GM21717 (cell line): ENCODE measurements at regions not wholly inside any gene's neighbourhood (a gene's known extent, or its start where the extent isn't known, plus 50 kb on each side); places are given as distances from the start of the nearest gene placed in this dataset.

Experiments
- ATAC-seq: cut with Tn5 transposase; IDR thresholded peaks from one replicate; pipeline ENCODE4 v1.9.1; 2021; ENCODE audit warnings: mild to moderate bottlenecking, moderate library complexity; ENCODE audit not compliant: unreplicated experiment

DNA sequence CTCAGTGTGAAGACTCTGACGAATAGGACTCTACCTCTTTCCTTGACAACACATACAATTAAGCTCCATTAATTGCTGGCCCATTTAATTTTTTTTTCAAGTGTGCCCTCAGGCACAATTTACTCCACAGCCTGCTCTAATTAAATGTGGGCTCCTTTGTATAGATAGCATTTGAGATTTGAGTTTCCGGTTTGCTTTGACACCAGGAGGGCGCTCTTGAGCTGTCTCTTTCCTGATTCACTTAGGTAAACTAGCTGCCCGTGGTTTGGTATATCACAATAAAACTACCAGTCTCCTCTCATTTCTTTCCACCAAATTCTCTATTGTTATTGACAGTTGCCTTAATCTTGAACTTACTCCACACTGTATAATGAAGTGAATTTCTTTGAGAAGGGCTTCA is 666.0 kb downstream of the DSC3 start:
- no peak for ATAC-seq

DNA sequence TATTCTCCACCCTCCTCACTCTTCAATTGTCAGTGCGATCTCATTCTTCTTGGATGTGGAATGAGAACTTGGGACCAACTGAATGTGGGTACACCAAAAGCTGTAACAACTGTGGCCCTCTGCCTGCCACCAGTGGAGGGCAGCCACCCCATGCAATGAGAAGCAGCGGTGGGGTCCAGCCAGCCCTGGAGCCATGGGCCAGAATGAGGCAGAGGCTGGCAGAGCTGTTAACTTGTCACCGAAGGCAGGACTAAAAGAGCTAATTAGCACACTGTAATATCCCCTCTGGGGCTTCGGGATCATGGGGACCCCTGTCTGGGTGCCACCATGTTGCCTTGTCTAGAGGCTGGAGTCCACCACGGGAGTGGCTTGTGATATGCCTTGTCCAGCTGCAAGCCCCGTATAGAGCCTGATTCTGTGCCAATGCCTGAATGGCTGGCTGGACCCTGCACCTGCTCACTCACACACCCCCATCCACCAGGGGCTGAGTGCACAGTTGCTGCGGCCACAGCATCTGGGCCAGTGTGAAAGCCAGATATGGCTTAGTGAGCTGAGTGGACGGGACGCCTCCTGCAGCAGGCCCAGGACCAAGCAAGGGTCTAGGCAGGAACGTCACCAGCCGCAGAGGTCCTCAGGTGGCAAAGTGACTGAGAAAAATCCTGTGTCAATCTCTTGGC is 680.5 kb downstream of the DSC3 start:
- ATAC-seq: no peak

DNA sequence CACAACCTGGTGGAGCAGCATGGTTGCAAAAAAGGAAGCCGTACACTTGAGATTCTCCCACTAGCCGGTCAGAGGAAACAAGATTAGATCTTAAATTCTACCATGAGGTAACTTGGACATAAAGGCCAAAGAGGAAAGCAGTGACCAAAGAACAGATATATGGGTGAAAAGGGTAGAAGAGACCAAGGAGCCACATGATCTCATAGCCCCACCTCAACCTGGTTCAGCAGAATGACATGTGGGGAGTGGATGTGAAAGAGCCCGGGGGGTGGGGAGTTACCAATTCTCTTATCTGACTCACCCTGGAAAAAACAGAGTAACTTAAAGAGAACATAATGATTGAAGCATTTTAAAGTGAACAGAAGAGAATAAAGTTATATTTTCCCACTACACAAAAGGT is 683.0 kb downstream of the DSC3 start:
- no peak for ATAC-seq

GRCh38 chr18:30358555-30358954 is 684.0 kb downstream of the DSC3 start:
- ATAC-seq: no peak

DNA sequence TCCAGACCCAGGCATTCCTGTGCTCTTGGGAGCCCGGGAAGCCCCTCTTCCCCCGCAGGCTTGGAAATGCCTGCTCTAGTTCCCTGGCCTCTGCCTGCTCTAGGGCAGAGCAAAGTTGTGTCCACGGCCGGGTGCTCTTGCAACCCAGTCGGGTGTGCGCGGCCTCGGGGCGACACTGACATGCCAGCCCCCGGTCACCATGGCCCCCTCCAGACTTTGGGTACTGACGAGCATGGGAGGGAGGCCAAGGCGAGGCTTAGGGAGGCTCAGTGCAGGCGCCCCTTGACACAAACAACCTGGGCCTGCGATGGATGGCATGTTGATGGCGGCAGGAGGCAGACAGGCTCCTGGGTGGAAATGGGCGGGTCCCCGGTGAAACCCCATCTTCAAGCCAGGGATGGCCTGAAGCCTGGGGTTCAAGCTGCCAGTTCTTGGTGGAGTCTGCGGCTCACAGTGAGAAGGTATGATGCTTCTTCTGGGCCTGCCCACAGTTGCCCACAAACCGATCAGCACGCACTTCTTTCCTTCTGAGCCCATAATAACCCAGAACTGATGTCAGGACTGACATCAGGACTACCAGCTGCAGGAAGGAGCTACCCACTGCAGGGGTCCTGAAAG is 689.9 kb downstream of the DSC3 start:
- no peak for ATAC-seq

DNA sequence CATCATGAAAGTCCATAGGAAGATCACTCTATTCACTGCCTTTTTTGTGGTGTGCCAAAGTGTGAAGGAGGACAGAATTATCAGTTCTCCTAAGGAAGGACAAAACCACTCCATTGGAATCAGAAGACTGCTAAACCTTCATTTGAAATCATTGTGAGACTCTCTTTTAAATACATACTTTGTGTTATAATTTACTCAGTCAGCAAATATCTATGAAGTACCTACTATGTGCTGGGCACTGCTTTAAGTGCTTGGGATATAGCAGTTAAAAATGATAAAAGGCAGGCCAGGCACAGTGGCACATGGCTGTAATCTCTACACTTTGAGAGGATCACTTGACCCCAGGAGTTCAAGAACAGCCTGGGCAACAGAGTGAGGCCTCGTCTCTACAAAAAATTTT is 692.3 kb downstream of the DSC3 start:
- ATAC-seq: no peak

DNA sequence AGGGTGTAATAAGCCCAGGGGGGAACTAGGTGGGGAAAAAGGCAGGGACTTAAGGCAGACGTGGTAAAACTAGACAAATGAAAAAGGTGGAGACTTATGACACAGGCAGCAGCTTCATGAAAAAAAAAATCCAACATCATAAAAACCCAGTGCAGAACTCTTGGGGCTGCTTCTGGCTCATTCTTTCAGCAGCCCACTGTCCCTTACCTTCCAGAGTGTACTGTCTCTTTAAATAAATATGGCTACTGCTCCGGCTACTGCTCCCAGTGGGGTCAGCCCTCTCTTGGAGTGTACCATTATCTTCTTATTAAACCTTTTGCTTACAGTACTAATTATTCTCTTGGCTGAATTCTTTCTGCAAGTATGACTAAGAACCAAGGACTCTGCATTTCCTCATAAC is 699.5 kb downstream of the DSC3 start:
- ATAC-seq: no peak

- no peak for ATAC-seq
Observed at GRCh38 chr18:30342675-30343074, 699.9 kb downstream of the DSC3 start.

DNA sequence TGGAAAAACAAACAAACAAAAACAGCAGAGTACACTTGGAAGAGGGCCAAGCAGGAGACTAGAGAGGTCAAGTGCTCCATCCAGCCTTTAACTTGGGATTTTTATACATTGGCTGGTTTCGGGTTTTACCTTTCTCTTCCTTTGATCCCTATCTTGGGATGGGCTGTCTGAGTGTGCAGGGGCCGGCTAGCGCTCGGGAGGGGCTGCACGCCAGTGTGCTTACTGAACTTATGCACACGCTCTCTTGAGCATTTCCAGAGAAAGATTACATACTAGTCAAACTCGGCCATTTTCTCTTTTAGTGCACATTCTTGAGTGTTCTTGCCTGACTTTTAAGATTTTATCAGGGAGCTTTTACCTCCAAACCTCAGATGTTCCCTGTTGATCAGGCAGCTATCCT is 707.8 kb downstream of the DSC3 start:
- ATAC-seq: no peak

GRCh38 chr18:30333310-30333709 is 709.2 kb downstream of the DSC3 start:
- no peak for ATAC-seq

DNA sequence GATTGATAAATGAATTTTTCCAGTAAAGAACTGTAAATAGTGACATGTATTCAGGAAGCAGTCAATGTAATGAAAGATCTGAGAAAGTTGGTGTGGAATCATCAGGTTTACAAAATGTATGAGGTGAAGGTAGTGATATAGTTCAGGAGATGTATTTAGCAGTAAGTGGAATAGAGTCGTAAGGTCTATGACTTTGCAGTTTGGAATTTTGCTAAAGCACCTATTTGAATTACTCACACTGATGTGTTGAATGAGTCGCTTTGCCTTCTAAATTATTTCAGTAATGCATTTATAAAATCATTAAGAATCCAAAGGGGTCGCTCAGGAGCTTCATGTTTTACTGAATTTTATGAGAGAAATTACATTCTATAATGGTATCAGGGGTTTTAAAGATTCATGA is 713.7 kb downstream of the DSC3 start:
- no peak for ATAC-seq

- ATAC-seq: no peak
Observed at GRCh38 chr18:30302181-30302580, 740.4 kb downstream of the DSC3 start.

DNA sequence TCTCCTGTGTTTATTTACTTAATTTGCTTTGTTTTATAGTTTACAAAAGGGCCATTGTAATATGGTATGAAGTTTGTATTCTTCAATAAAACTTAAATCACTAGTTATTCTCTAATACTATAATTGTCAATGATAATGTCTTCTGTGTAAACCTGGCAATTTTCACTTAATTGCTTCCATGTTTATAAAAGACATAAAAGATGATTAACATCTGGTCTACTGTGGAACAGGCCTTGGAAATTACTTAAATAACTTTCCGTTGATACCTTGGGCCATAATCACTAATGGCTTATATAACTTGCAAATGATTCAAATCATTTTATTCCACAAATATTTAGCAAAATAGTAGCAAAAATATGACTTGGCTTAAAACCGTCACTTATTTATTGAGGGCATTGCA is 743.8 kb downstream of the DSC3 start:
- no peak for ATAC-seq

GRCh38 chr18:30288662-30289414 is 753.7 kb downstream of the DSC3 start:
- ATAC-seq: no peak

DNA sequence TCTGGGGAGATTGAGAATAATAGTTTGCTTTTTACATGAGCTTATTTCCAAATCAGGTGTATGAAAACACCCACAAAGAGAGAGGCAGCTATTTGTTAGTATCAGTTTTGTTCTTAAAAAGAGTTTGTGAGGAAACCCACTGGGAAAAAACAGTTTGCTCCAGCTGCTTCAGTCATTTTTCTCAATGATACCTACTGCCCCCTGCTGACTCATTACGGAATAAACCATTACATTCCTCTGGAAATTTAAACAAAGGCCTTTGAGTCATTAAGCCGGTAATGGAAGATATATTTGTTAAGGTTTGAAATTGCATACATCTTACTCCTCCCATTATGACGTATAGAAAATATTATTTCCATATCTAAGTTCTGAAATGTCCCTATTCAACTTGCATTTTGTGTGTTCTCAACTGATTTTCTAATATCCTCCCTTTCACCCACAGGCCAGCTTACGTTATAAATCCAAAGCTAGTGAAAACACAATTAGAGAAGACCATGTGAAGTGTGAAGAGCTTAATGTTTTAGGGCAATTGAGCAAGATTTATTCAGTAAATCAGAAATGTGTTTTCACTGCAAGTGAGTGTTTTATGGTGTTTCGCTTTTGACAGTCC is 761.6 kb downstream of the DSC3 start:
- no peak for ATAC-seq

- no peak for ATAC-seq
Observed at GRCh38 chr18:30280186-30280585, 762.4 kb downstream of the DSC3 start.

DNA sequence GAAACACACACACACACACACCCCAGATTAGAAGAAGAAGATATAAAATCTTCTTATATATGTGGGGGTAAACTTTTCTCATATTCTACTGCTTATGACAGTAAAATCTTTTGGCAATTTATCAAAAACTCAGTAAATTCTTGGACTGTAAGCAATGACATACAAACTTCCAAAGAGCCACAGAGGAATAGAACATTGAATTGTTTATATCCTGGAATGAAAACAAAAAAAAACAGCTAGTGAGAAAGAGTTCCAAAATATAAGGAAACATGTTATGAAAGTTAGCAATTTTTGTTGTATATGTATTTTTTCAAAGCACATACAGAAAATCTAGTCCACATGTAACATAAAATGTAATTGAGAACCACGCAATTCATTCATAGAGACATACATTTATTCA is 764.9 kb downstream of the DSC3 start:
- no peak for ATAC-seq

DNA sequence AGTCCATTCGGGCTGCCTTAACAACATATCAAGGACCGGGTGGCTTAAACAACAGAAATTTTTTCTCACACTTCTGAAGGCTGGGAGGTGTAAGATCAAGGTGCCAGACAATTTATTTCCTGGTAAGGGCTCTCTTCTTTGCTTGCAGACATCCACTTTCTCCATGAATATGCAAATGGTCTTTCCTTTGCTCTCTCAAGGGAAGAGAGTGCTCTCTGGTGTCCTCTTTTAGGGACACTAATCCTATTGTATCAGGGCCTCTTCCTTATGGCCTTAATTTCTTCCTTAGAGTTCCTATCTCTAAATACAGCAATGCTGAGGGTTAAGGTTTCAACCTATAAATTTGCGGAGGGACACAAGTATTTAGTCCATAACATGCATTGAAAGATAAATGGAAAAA is 770.8 kb downstream of the DSC3 start:
- ATAC-seq: no peak

GRCh38 chr18:30265190-30265589 is 777.4 kb downstream of the DSC3 start:
- ATAC-seq: no peak

DNA sequence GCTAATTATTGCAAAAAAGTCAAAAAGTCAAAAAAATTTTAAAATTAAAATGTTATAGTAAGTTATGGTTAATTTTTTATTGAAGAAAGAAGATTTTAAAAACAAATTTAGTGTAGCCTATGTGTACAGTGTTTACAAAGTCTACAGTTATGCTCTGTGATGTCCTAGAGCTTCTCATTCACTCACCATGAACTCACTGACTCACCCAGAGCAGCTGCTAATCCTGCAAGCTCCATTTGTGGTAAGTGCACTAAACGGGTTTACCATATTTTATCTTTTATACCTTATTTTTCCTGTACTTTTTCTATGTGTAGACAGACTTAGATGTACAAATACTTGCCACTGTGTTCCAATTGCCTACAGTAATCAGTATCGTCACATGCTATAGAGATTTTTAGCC is 788.2 kb downstream of the DSC3 start:
- ATAC-seq: no peak

DNA sequence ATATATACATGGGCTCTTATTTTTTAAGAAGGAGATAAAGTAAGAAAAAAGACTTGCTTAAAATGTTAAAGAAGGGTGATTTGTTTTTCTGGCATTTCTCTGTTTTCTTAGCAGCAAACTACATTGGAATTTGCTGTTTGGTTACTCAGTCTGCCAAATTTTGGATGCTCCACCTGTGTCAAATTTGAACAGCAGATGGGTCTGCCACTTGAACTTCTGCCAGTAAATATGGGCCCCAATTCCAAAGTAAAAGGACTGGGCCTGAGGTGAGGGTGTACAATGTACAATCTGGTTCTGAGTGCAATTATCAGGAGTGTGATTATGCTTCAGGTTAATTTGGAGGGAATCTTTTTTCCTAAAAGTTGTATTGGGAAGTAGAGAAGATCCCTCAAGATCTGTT is 794.5 kb downstream of the DSC3 start:
- no peak for ATAC-seq
